Panc1 (cell line): ENCODE measurements at regions not wholly inside any gene's neighbourhood (a gene's known extent, or its start where the extent isn't known, plus 50 kb on each side); places are given as distances from the start of the nearest gene placed in this dataset.

Experiments used
- ATAC-seq: fragments of 200-7000 bp; cut with Tn5 transposase; 2 replicates; pipeline ENCODE4 v1.9.1; 2020; ENCODE audit warnings: mild to moderate bottlenecking, moderate library complexity
- BruUV-seq: library from RNA; stranded (reverse); fragments of 400-500 nt; replicated peaks from 2 replicates; lab custom pipeline; 2021; lab: Mats Ljungman, UMichigan
- CTCF ChIA-PET: fragments of 300-600 bp; sonication (Branson Sonifier 250); formaldehyde crosslinking; loops from one replicate; lab custom pipeline; 2022; ENCODE audit warnings: antibody characterized with exemption; lab: Charles Lee
- POLR2A ChIA-PET: fragments of 300-600 bp; sonication (Branson Sonifier 250); formaldehyde crosslinking; loops from one replicate; lab custom pipeline; 2022; ENCODE audit warnings: antibody characterized with exemption; lab: Charles Lee
- DNase-seq: peaks from one replicate; pipeline ENCODE4 v3.0.0-alpha.2; 2010; ENCODE audit warnings: low read depth, low spot score
- H3K27ac ChIP-seq: 2 replicates; pipeline ENCODE4 v1.5.1; 2011; ENCODE audit warnings: mild to moderate bottlenecking, low read length, inconsistent platforms
- H3K27me3 ChIP-seq: fragments of 200-500 bp; sonication (Bioruptor generic); 2 replicates; pipeline ENCODE4 v1.6.0; 2014; ENCODE audit warnings: low read length, inconsistent platforms; ENCODE audit not compliant: control insufficient read depth, insufficient read depth
- H3K36me3 ChIP-seq: fragments of 200-500 bp; sonication (Bioruptor generic); 2 replicates; pipeline ENCODE4 v1.5.1; 2014; ENCODE audit warnings: inconsistent platforms, mild to moderate bottlenecking, low read length, moderate library complexity; ENCODE audit not compliant: control insufficient read depth, insufficient read depth
- H3K4me1 ChIP-seq: 2 replicates; pipeline ENCODE4 v1.5.1; 2011; ENCODE audit warnings: inconsistent platforms, mild to moderate bottlenecking, low read length, moderate library complexity; ENCODE audit not compliant: control insufficient read depth, insufficient read depth
- H3K4me3 ChIP-seq, 2 experiments: 2 replicates each; pipeline ENCODE4 v1.5.1; 2011 to 2012; ENCODE audit warnings: low read depth in 2 of 2, low read length in 2 of 2, mild to moderate bottlenecking in 2 of 2, inconsistent platforms in 1 of 2, moderate library complexity in 1 of 2
- H3K9me3 ChIP-seq: fragments of 200-500 bp; sonication (Bioruptor generic); 2 replicates; pipeline ENCODE4 v1.5.1; 2014; ENCODE audit warnings: low read depth, mild to moderate bottlenecking, inconsistent platforms, low read length, moderate library complexity; ENCODE audit not compliant: control insufficient read depth, insufficient read depth
- CTCF ChIP-seq: fragments of 450-650 bp; IDR thresholded peaks from 2 replicates; pipeline ENCODE4 v1.5.1; 2017; ENCODE audit warnings: mild to moderate bottlenecking
- POLR2AphosphoS5 ChIP-seq: IDR thresholded peaks from 2 replicates; pipeline ENCODE4 v1.6.1; 2012; ENCODE audit warnings: mild to moderate bottlenecking, low read depth, low read length, moderate library complexity
- REST ChIP-seq, 2 experiments: IDR thresholded peaks; 2 replicates each; pipeline ENCODE4 v1.6.1; 2011 to 2012; ENCODE audit warnings: low read depth in 2 of 2, control low read depth in 1 of 2, low read length in 1 of 2, mild to moderate bottlenecking in 1 of 2, moderate library complexity in 1 of 2; ENCODE audit not compliant: insufficient read depth in 1 of 2
- SIN3A ChIP-seq: IDR thresholded peaks from 2 replicates; pipeline ENCODE4 v1.6.1; 2012; ENCODE audit warnings: low read depth, mild to moderate bottlenecking, low read length, moderate library complexity, borderline replicate concordance; ENCODE audit not compliant: insufficient read depth
- TCF7L2 ChIP-seq: IDR thresholded peaks from 2 replicates; pipeline ENCODE4 v1.6.1; 2011; ENCODE audit warnings: mild to moderate bottlenecking, low read depth, low read length, inconsistent platforms
- in situ Hi-C: cut with HindIII; loops from 2 replicates; pipeline ENCODE4 v1.10.0; 2016; ENCODE audit warnings: low sequenced_read_pairs, low pct_unique_long_range_greater_than_20kb
- intact Hi-C: fragments of 100-400 bp; cut with micrococcal nuclease; formaldehyde crosslinking; loops from one replicate; pipeline ENCODE4 v1.10.0; 2022; ENCODE audit not compliant: unreplicated experiment

GRCh38 chr5:105782501-105782900 is 1888.2 kb downstream of the EFNA5 start:
- in situ Hi-C loops (no loop called here), intact Hi-C loops (no loop called here)
- DNase-seq (no peak), ATAC-seq (no peak)
- no peaks in the 10 kb centered on the region for H3K9me3 ChIP-seq
- ChIA-PET POLR2A (no interaction called here), CTCF (no interaction called here)
- H3K4me1 ChIP-seq = no peaks in the 10 kb centered on the region
- H3K4me3 ChIP-seq = no peak overlapping the region
- H3K27ac ChIP-seq = no peak overlapping the region
- no peaks in the 10 kb centered on the region for H3K27me3 ChIP-seq
- no TSS peak for BruUV-seq
- TF ChIP-seq CTCF (no peak), TCF7L2 (no peak), POLR2AphosphoS5 (no peak), REST (IDR thresholded peaks at IDR 0.05; ENCODE audit: insufficient read depth in 1 of 2, low read depth in 2 of 2, low read length in 1 of 2) (no peak), SIN3A (no peak)
- no peaks in the 10 kb centered on the region for H3K36me3 ChIP-seq

- ATAC-seq (no peak), DNase-seq (no peak)
- intact Hi-C loops = no loop called here
- TF ChIP-seq POLR2AphosphoS5 (no peak), CTCF (no peak), SIN3A (no peak)
- Histone ChIP-seq H3K9me3 (no peaks in the 10 kb centered on the region), H3K27ac (no peak overlapping the region), H3K27me3 (no peaks in the 10 kb centered on the region), H3K4me1 (no peaks in the 10 kb centered on the region), H3K36me3 (no peaks in the 10 kb centered on the region), H3K4me3 (no peak overlapping the region)
- ChIA-PET CTCF (no interaction called here), POLR2A (no interaction called here)
- in situ Hi-C loops = no loop called here
- BruUV-seq = no TSS peak
Measured at GRCh38 chr5:105773241-105773640, 1897.5 kb downstream of the EFNA5 start.
